A549 (cell line): ENCODE measurements at regions not wholly inside any gene's neighbourhood (a gene's known extent, or its start where the extent isn't known, plus 50 kb on each side); places are given as distances from the start of the nearest gene placed in this dataset.

Experiments used
- EP300 ChIP-seq, 2 experiments: fragments of >200 bp; sonication (Bioruptor Twin); formaldehyde crosslinking; IDR thresholded peaks; 2 replicates in 1 of 2; 3 replicates in 1 of 2; pipeline ENCODE4 v1.6.1; 2016 to 2017
- JUNB ChIP-seq: fragments of >200 bp; sonication (Bioruptor Twin); formaldehyde crosslinking; IDR thresholded peaks from 2 replicates; pipeline ENCODE4 v1.6.1; 2016
- POLR2A ChIP-seq: IDR thresholded peaks from 2 replicates; pipeline ENCODE4 v1.6.1; 2012; ENCODE audit warnings: mild to moderate bottlenecking, low read length
- SREBF2 ChIP-seq: fragments of 450-650 bp; IDR thresholded peaks from 2 replicates; pipeline ENCODE4 v1.6.1; 2014; ENCODE audit warnings: mild to moderate bottlenecking, moderate library complexity
- TF ChIP-seq, protein P1 (sequence below): fragments of >200 bp; sonication (Bioruptor Twin); formaldehyde crosslinking; IDR thresholded peaks from 3 replicates; pipeline ENCODE4 v1.5.1; 2016

DNA sequence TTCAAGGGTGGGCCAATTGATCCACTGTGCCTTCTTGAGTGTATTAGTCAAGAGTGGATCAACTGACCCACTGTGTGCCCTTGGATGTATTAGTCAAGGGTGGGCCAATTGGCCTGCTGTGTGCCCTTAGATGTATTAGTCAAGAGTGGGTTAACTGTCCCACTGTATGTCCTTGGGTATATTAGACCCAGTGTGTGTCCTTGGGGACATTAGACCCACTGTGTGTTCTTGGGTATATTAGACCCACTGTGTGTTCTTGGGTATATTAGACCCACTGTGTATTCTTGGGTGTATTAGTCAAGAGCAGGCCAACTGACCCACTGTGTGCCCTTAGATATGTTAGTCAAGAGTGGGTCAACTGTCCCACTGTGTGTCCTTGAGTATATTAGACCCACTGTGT lies 601.8 kb downstream of the TYW1 start:
- no peak for TF ChIP-seq SREBF2
- TF ChIP-seq EP300 (IDR thresholded peaks at IDR 0.05) = no peak
- TF ChIP-seq JUNB = no peak
- TF ChIP-seq, protein P1, sequence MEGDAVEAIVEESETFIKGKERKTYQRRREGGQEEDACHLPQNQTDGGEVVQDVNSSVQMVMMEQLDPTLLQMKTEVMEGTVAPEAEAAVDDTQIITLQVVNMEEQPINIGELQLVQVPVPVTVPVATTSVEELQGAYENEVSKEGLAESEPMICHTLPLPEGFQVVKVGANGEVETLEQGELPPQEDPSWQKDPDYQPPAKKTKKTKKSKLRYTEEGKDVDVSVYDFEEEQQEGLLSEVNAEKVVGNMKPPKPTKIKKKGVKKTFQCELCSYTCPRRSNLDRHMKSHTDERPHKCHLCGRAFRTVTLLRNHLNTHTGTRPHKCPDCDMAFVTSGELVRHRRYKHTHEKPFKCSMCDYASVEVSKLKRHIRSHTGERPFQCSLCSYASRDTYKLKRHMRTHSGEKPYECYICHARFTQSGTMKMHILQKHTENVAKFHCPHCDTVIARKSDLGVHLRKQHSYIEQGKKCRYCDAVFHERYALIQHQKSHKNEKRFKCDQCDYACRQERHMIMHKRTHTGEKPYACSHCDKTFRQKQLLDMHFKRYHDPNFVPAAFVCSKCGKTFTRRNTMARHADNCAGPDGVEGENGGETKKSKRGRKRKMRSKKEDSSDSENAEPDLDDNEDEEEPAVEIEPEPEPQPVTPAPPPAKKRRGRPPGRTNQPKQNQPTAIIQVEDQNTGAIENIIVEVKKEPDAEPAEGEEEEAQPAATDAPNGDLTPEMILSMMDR = no peak
- no peak for TF ChIP-seq POLR2A
